ENCODE measurements at regions not wholly inside any gene's neighbourhood (a gene's known extent, or its start where the extent isn't known, plus 50 kb on each side); places are given as distances from the start of the nearest gene placed in this dataset.

DNA sequence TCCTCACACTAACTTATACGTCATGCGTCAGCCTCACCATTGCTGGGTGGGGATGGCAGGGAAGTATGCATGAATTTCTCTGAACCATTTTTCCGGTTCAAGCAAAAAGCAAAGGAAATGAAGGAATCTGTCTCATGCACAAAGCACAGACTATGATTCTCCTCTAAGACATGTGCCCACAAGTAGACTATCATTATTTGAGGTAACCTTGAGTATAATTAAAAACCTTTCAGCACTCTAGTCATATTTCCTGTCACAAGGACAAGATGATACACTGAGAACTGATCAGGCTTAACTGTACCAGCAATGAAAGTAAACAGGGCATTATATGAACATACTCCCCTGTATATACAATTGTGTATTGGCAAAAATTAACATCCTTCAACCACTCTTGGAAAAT, 56.7 kb upstream of the TSC22D2 start:
- POLR2A ChIA-PET = no interaction called here
- H3K4me2 ChIP-seq (ENCODE audit: low read length) = no peak overlapping the region
- H4K20me1 ChIP-seq (ENCODE audit: insufficient read depth) = no peaks in the 10 kb centered on the region
- no peaks in the 10 kb centered on the region for H3K36me3 ChIP-seq (ENCODE audit: control insufficient read depth in 1 of 2, insufficient read depth in 2 of 2, low read length in 2 of 2)
- RAD21 ChIA-PET (ENCODE audit: low non-redundant PET in 1 of 2, low total read pairs in 2 of 2, uncharacterized antibody in 2 of 2, unreplicated experiment in 2 of 2) = no interaction called here
- H3K9ac ChIP-seq (ENCODE audit: low read length) = no peak overlapping the region
- peaks cover 31 to 48% of the 10 kb centered on the region in 2 experiments for H3K4me1 ChIP-seq (ENCODE audit: control insufficient read depth in 1 of 2, insufficient read depth in 2 of 2, low read length in 2 of 2)
- no peaks in the 10 kb centered on the region for H3K27me3 ChIP-seq (ENCODE audit: insufficient read depth, low read length)
- H3K9me2 ChIP-seq (ENCODE audit: insufficient read depth) = no peaks in the 10 kb centered on the region
- no peak overlapping the region for H3K27ac ChIP-seq (ENCODE audit: low read depth, low read length)
- ATAC-seq (no peak), DNase-seq (ENCODE audit: low read depth, low spot score) (no peak)
- peak overlapping the region; percentile 74 for H2AFZ ChIP-seq (ENCODE audit: low read depth, low read length, poor library complexity, severe bottlenecking)
- no peaks in the 10 kb centered on the region for H3K9me3 ChIP-seq (ENCODE audit: control insufficient read depth in 1 of 2, insufficient read depth in 1 of 2, low read depth in 1 of 2, low read length in 2 of 2)
- no TSS peak for BruUV-seq (replicated peaks)
- intact Hi-C loops (cut with micrococcal nuclease) = no loop called here
- no peak overlapping the region for H3K4me3 ChIP-seq (replicated peaks in 1 of 2; ENCODE audit: low read depth in 1 of 2, low read length in 2 of 2)
- CTCF ChIA-PET = no interaction called here
- H3K79me2 ChIP-seq (ENCODE audit: insufficient read depth, low read length) = no peaks in the 10 kb centered on the region
- TF ChIP-seq SRF (IDR thresholded peaks at IDR 0.05; ENCODE audit: low read depth) (no peak), YY1 (IDR thresholded peaks at IDR 0.05; ENCODE audit: extremely low read depth, insufficient replicate concordance, low read depth, low read length) (no peak), SIN3A (IDR thresholded peaks at IDR 0.05; ENCODE audit: low read depth) (no peak), TCF7L2 (IDR thresholded peaks at IDR 0.05; ENCODE audit: borderline replicate concordance, extremely low read depth, insufficient read depth, insufficient read length) (no peak), ZFX (IDR thresholded peaks at IDR 0.05) (no peak), JUND (IDR thresholded peaks at IDR 0.05) (no peak), EZH2phosphoT487 (IDR thresholded peaks at IDR 0.05; ENCODE audit: borderline replicate concordance) (no peak), ELF1 (IDR thresholded peaks at IDR 0.05; ENCODE audit: borderline replicate concordance, low read depth) (no peak), EZH2 (IDR thresholded peaks at IDR 0.05) (no peak), EGR1 (IDR thresholded peaks at IDR 0.05; ENCODE audit: low read depth) (no peak), POLR2AphosphoS5 (IDR thresholded peaks at IDR 0.05; ENCODE audit: low read depth, low read length) (no peak), RAD21 (IDR thresholded peaks at IDR 0.05; ENCODE audit: low read depth) (no peak), FOSL1 (IDR thresholded peaks at IDR 0.05; ENCODE audit: low read depth) (no peak), SP1 (IDR thresholded peaks at IDR 0.05; ENCODE audit: low read depth) (no peak), CEBPB (IDR thresholded peaks at IDR 0.05; ENCODE audit: low read depth) (no peak), POLR2A (IDR thresholded peaks at IDR 0.05; ENCODE audit: borderline replicate concordance, extremely low read depth, insufficient read depth, insufficient read length) (no peak)
- TF ChIP-seq, protein P1, sequence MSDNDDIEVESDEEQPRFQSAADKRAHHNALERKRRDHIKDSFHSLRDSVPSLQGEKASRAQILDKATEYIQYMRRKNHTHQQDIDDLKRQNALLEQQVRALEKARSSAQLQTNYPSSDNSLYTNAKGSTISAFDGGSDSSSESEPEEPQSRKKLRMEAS (IDR thresholded peaks at IDR 0.05) = no peak
- TF ChIP-seq, protein P2, sequence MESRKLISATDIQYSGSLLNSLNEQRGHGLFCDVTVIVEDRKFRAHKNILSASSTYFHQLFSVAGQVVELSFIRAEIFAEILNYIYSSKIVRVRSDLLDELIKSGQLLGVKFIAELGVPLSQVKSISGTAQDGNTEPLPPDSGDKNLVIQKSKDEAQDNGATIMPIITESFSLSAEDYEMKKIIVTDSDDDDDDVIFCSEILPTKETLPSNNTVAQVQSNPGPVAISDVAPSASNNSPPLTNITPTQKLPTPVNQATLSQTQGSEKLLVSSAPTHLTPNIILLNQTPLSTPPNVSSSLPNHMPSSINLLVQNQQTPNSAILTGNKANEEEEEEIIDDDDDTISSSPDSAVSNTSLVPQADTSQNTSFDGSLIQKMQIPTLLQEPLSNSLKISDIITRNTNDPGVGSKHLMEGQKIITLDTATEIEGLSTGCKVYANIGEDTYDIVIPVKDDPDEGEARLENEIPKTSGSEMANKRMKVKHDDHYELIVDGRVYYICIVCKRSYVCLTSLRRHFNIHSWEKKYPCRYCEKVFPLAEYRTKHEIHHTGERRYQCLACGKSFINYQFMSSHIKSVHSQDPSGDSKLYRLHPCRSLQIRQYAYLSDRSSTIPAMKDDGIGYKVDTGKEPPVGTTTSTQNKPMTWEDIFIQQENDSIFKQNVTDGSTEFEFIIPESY (IDR thresholded peaks at IDR 0.05; ENCODE audit: extremely low read depth, insufficient replicate concordance, low read length) = no peak
- TF ChIP-seq, protein P3, sequence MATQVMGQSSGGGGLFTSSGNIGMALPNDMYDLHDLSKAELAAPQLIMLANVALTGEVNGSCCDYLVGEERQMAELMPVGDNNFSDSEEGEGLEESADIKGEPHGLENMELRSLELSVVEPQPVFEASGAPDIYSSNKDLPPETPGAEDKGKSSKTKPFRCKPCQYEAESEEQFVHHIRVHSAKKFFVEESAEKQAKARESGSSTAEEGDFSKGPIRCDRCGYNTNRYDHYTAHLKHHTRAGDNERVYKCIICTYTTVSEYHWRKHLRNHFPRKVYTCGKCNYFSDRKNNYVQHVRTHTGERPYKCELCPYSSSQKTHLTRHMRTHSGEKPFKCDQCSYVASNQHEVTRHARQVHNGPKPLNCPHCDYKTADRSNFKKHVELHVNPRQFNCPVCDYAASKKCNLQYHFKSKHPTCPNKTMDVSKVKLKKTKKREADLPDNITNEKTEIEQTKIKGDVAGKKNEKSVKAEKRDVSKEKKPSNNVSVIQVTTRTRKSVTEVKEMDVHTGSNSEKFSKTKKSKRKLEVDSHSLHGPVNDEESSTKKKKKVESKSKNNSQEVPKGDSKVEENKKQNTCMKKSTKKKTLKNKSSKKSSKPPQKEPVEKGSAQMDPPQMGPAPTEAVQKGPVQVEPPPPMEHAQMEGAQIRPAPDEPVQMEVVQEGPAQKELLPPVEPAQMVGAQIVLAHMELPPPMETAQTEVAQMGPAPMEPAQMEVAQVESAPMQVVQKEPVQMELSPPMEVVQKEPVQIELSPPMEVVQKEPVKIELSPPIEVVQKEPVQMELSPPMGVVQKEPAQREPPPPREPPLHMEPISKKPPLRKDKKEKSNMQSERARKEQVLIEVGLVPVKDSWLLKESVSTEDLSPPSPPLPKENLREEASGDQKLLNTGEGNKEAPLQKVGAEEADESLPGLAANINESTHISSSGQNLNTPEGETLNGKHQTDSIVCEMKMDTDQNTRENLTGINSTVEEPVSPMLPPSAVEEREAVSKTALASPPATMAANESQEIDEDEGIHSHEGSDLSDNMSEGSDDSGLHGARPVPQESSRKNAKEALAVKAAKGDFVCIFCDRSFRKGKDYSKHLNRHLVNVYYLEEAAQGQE (IDR thresholded peaks at IDR 0.05; ENCODE audit: low read depth) = no peak

All from HCT116 (cell line).